HG03064 (cell line): ENCODE measurements at regions not wholly inside any gene's neighbourhood (a gene's known extent, or its start where the extent isn't known, plus 50 kb on each side); places are given as distances from the start of the nearest gene placed in this dataset.
"Not testable (repeated sequence)": the region's sequence is repeated elsewhere in the genome, so short reads cannot be mapped to it uniquely, and the experiment has no call there.

Source experiments
- ATAC-seq: cut with Tn5 transposase; IDR thresholded peaks from one replicate; pipeline ENCODE4 v1.9.1; 2021; ENCODE audit warnings: low read depth; ENCODE audit not compliant: unreplicated experiment

DNA sequence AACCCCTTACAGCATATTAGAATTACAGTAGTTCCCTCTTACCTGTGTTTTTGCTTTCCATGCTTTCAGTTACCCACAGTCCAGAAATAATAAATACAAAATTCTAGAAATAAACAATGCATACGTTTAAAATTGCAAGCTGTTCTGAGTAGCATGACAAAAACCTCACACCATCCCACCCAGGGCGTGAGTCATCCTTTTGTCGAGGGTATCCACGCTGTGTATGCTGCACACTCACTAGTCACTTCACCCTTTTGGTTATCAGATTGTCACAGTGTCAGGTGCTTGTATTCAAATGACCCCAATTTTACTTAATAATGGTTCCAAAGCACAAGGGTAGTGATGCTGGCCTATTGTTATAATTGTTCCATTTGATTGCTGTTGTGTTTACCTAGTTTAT lies 72.5 kb upstream of the P3H2 start:
- no peak for ATAC-seq

DNA sequence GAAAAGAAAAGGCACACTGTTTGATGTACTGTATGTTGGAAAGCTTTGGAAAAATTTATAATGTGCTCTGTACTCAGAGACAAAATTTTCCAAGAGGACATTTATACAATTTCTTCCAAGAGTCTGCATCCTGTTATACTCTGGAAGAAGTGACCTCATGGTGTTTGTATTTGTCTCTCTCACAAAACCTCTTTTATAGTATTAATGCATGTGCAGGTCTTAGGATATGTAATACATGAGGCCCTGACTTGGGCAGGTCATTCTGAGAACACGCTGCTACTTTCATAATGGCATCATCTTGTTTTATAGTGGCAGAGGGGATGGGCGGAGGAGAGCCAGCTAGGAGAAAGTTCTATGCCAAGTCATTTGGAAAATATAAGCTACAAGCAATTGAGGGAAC lies 72.0 kb upstream of the P3H2 start:
- no peak for ATAC-seq

- ATAC-seq = no peak
Observed at GRCh38 chr3:190192087-190192486, 71.4 kb upstream of the P3H2 start.

- ATAC-seq = no peak
Observed at GRCh38 chr3:190188197-190188596, 67.5 kb upstream of the P3H2 start.

GRCh38 chr3:190183121-190183520 lies 62.4 kb upstream of the P3H2 start:
- no peak for ATAC-seq

GRCh38 chr3:190182418-190183043 lies 61.8 kb upstream of the P3H2 start:
- ATAC-seq = no peak

DNA sequence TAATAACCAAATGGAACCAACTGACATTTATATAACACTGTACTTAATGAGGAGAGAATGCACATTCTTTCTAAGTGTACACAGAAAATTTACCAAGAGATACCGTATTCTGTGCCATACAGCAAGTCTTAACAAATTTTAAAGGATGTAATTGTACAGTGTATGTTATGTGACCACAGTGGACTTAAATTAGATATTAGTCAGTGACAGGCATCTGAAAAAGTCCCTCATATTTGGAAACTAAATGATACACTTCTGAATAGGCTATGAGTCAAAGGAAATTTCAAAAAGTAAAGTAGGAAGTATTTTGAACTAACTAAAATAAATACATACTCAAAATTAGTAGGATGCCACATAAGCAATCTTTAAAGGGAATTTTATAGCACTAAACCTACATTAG lies 59.6 kb upstream of the P3H2 start:
- ATAC-seq = no peak

DNA sequence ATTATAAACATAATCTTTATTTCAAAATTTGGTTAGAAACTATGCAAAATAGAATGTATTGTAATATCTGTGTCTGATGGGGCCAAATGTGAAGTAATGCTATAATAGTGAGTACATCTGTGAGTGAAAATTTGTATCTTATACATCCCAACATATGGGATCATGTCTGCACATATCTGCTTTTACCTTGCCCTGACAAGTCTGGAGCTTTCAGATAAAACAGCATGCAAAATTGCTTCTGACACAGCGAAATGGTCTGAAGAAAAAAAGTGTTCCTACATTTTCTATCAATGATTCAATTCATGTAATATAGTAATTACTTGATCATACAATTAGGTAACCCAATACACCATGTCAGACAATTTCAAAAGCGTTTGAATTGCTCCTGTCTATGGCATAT lies 58.1 kb upstream of the P3H2 start:
- no peak for ATAC-seq

GRCh38 chr3:190176933-190177525 lies 56.3 kb upstream of the P3H2 start:
- not testable (repeated sequence) for ATAC-seq

GRCh38 chr3:190176106-190176505 lies 55.4 kb upstream of the P3H2 start:
- not testable (repeated sequence) for ATAC-seq

GRCh38 chr3:190175490-190175889 lies 54.8 kb upstream of the P3H2 start:
- ATAC-seq = no peak

DNA sequence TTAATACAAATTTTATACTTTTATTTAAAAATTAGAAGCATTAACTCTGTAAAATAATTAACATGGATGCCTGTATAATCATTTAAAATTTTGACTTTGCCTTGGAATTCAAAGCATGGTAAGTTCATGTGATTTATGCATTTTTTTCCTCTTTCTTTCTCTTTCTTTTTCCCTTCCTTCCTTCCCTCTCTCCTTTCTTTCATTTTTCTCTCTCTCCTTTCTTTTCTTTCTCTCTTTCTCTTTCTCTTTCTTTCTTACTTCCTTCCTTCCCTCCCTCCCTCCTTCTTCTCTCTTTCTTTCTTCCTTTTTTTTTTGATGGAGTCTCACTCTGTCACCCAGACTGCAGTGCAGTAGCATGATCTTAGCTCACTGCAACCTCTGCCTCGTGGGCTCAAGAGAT lies 53.8 kb upstream of the P3H2 start:
- ATAC-seq = no peak

GRCh38 chr3:190173426-190173825 lies 52.7 kb upstream of the P3H2 start:
- no peak for ATAC-seq

- no peak for ATAC-seq
Observed at GRCh38 chr3:190172751-190173150, 52.1 kb upstream of the P3H2 start.
